GM23338 (cell line): ENCODE measurements at regions not wholly inside any gene's neighbourhood (a gene's known extent, or its start where the extent isn't known, plus 50 kb on each side); places are given as distances from the start of the nearest gene placed in this dataset.

Experiments used
- ATAC-seq: fragments of 200-7000 bp; cut with Tn5 transposase; 3 replicates; pipeline ENCODE4 v1.9.1; 2020
- DNase-seq: peaks from one replicate; pipeline ENCODE4 v3.0.0-alpha.2; 2015; ENCODE audit warnings: low spot score
- H2AFZ ChIP-seq: fragments of 200-600 bp; sonication (generic); 2 replicates; pipeline ENCODE4 v1.8.0; 2016; ENCODE audit warnings: antibody characterized with exemption, mild to moderate bottlenecking, moderate library complexity
- H3F3A ChIP-seq: fragments of 200-600 bp; sonication (generic); replicated peaks from 2 replicates; pipeline ENCODE4 v1.8.0; 2017; ENCODE audit warnings: antibody characterized with exemption, mixed run types, low read depth
- H3K27ac ChIP-seq: fragments of 200-600 bp; sonication (generic); 2 replicates; pipeline ENCODE4 v1.6.1; 2016; ENCODE audit warnings: low read depth
- H3K27me3 ChIP-seq: fragments of 200-600 bp; sonication (generic); 2 replicates; pipeline ENCODE4 v1.8.0; 2016; ENCODE audit warnings: mild to moderate bottlenecking, mixed run types, moderate library complexity; ENCODE audit not compliant: insufficient read depth
- H3K36me3 ChIP-seq: fragments of 200-600 bp; sonication (generic); 2 replicates; pipeline ENCODE4 v1.8.0; 2016; ENCODE audit warnings: mild to moderate bottlenecking; ENCODE audit not compliant: insufficient read depth
- H3K4me1 ChIP-seq: fragments of 200-600 bp; sonication (generic); 2 replicates; pipeline ENCODE4 v1.8.0; 2016; ENCODE audit warnings: mild to moderate bottlenecking, moderate library complexity; ENCODE audit not compliant: insufficient read depth
- H3K4me2 ChIP-seq: fragments of 200-600 bp; sonication (generic); 2 replicates; pipeline ENCODE4 v1.7.1; 2017; ENCODE audit warnings: mixed run types
- H3K4me3 ChIP-seq: fragments of 200-600 bp; sonication (generic); 2 replicates; pipeline ENCODE4 v1.6.1; 2016; ENCODE audit warnings: mixed run types
- H3K79me2 ChIP-seq: fragments of 200-600 bp; sonication (generic); replicated peaks from 2 replicates; pipeline ENCODE4 v1.8.0; 2017; ENCODE audit warnings: mild to moderate bottlenecking; ENCODE audit not compliant: insufficient read depth
- H3K9me2 ChIP-seq: fragments of 200-600 bp; sonication (generic); 2 replicates; pipeline ENCODE4 v1.8.0; 2017; ENCODE audit not compliant: insufficient read depth
- H4K20me1 ChIP-seq: fragments of 200-600 bp; sonication (generic); replicated peaks from 2 replicates; pipeline ENCODE4 v1.8.0; 2017; ENCODE audit warnings: mild to moderate bottlenecking; ENCODE audit not compliant: insufficient read depth
- H3K27ac Mint-ChIP-seq: 2 replicates; pipeline ENCODE4 v1.8.0; 2020; ENCODE audit warnings: inconsistent platforms, mild to moderate bottlenecking, moderate library complexity, mixed read lengths
- H3K27me3 Mint-ChIP-seq: 3 replicates; pipeline ENCODE4 v1.8.0; 2022; ENCODE audit warnings: low read depth, mild to moderate bottlenecking, moderate library complexity, mixed read lengths, inconsistent platforms; ENCODE audit not compliant: insufficient read depth, poor library complexity
- H3K36me3 Mint-ChIP-seq: 3 replicates; pipeline ENCODE4 v1.8.0; 2021; ENCODE audit warnings: low read depth, mild to moderate bottlenecking, inconsistent platforms, moderate library complexity, mixed read lengths
- H3K4me1 Mint-ChIP-seq: 3 replicates; pipeline ENCODE4 v1.8.0; 2020; ENCODE audit warnings: mild to moderate bottlenecking, inconsistent platforms, mixed read lengths
- H3K4me3 Mint-ChIP-seq: 3 replicates; pipeline ENCODE4 v1.8.0; 2021; ENCODE audit warnings: moderate library complexity, mild to moderate bottlenecking, inconsistent platforms, mixed read lengths
- H3K9me3 Mint-ChIP-seq: 3 replicates; pipeline ENCODE4 v1.8.0; 2020; ENCODE audit warnings: moderate library complexity, mild to moderate bottlenecking, inconsistent platforms, mixed read lengths
- NANOG ChIP-seq: IDR thresholded peaks from 2 replicates; pipeline ENCODE4 v1.6.1; 2016; ENCODE audit warnings: antibody characterized with exemption, borderline replicate concordance
- POLR2AphosphoS5 ChIP-seq: IDR thresholded peaks from 2 replicates; pipeline ENCODE4 v1.6.1; 2016; ENCODE audit warnings: antibody characterized with exemption, low read depth
- ZNF462 ChIP-seq: fragments of 250-450 bp; sonication (Bioruptor Pico); IDR thresholded peaks from 2 replicates; pipeline ENCODE4 v1.5.0; 2020; ENCODE audit warnings: mild to moderate bottlenecking, moderate library complexity
- TF ChIP-seq, protein P1 (sequence below): IDR thresholded peaks from one replicate; pipeline ENCODE4 v1.6.1; 2018; ENCODE audit warnings: antibody characterized with exemption; ENCODE audit not compliant: unreplicated experiment
- TF ChIP-seq, protein P2 (sequence below), 2 experiments: fragments of 200-600 bp in 1 of 2; sonication (generic) in 1 of 2; conservative IDR thresholded peaks; 2 replicates each; pipeline versions ENCODE4 v1.5.1 to v1.6.1; 2016 to 2017; ENCODE audit warnings: antibody characterized with exemption in 2 of 2, low read depth in 2 of 2, mild to moderate bottlenecking in 2 of 2, moderate library complexity in 1 of 2

DNA sequence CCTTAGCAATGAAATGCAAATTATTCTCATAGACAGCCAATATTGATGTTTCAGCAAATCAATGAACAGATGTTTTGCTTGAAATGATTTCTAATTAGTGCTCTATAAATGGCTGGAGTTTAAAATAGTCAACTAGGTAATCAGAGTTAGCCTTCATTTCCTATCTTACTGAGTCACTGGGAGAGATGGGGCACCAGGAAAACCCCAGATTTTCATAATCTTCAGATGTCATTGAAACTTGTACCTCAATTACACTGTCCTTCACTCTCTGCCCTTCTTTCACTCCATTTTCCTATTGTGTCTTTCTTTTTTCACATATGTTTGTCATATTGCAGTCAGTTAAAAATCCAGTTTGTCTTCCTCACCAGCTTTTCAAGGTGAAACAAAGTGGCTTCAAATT is 92.7 kb downstream of the C12orf75 start:
- Histone ChIP-seq H3K4me1 (no peaks in the 10 kb centered on the region), H4K20me1 (no peaks in the 10 kb centered on the region), H3K79me2 (no peaks in the 10 kb centered on the region), H3K4me2 (no peak overlapping the region), H3K27me3 (no peaks in the 10 kb centered on the region), H2AFZ (no peak overlapping the region), H3K36me3 (no peaks in the 10 kb centered on the region), H3K9me2 (0 out of 2 replicates have a peak, but pooled peaks cover 10% of the 10 kb centered on the region), H3F3A (no peaks in the 10 kb centered on the region), H3K4me3 (no peak overlapping the region), H3K27ac (no peak overlapping the region)
- no peaks in the 10 kb centered on the region; the same call in 2 of the 3 replicates for H3K36me3 Mint-ChIP-seq
- no peaks in the 10 kb centered on the region for H3K4me1 Mint-ChIP-seq
- ATAC-seq, result no peak
- no peak for DNase-seq
- no peak overlapping the region for H3K4me3 Mint-ChIP-seq
- TF ChIP-seq, protein P1, sequence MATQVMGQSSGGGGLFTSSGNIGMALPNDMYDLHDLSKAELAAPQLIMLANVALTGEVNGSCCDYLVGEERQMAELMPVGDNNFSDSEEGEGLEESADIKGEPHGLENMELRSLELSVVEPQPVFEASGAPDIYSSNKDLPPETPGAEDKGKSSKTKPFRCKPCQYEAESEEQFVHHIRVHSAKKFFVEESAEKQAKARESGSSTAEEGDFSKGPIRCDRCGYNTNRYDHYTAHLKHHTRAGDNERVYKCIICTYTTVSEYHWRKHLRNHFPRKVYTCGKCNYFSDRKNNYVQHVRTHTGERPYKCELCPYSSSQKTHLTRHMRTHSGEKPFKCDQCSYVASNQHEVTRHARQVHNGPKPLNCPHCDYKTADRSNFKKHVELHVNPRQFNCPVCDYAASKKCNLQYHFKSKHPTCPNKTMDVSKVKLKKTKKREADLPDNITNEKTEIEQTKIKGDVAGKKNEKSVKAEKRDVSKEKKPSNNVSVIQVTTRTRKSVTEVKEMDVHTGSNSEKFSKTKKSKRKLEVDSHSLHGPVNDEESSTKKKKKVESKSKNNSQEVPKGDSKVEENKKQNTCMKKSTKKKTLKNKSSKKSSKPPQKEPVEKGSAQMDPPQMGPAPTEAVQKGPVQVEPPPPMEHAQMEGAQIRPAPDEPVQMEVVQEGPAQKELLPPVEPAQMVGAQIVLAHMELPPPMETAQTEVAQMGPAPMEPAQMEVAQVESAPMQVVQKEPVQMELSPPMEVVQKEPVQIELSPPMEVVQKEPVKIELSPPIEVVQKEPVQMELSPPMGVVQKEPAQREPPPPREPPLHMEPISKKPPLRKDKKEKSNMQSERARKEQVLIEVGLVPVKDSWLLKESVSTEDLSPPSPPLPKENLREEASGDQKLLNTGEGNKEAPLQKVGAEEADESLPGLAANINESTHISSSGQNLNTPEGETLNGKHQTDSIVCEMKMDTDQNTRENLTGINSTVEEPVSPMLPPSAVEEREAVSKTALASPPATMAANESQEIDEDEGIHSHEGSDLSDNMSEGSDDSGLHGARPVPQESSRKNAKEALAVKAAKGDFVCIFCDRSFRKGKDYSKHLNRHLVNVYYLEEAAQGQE, result no peak
- no peak for TF ChIP-seq ZNF462 (CRISPR knock-in tag)
- TF ChIP-seq POLR2AphosphoS5, result no peak
- TF ChIP-seq, protein P2, sequence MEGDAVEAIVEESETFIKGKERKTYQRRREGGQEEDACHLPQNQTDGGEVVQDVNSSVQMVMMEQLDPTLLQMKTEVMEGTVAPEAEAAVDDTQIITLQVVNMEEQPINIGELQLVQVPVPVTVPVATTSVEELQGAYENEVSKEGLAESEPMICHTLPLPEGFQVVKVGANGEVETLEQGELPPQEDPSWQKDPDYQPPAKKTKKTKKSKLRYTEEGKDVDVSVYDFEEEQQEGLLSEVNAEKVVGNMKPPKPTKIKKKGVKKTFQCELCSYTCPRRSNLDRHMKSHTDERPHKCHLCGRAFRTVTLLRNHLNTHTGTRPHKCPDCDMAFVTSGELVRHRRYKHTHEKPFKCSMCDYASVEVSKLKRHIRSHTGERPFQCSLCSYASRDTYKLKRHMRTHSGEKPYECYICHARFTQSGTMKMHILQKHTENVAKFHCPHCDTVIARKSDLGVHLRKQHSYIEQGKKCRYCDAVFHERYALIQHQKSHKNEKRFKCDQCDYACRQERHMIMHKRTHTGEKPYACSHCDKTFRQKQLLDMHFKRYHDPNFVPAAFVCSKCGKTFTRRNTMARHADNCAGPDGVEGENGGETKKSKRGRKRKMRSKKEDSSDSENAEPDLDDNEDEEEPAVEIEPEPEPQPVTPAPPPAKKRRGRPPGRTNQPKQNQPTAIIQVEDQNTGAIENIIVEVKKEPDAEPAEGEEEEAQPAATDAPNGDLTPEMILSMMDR (conservative IDR thresholded peaks at IDR 0.05; ENCODE audit: low read depth in 2 of 2), result no peak
- TF ChIP-seq NANOG, result no peak
- no peak overlapping the region for H3K27ac Mint-ChIP-seq
- H3K9me3 Mint-ChIP-seq, result no peaks in the 10 kb centered on the region; the same call in 2 of the 3 replicates
- peaks cover 1% of the 10 kb centered on the region for H3K27me3 Mint-ChIP-seq
